Thyroid gland (tissue), 4 donors: ENCODE measurements at regions not wholly inside any gene's neighbourhood (a gene's known extent, or its start where the extent isn't known, plus 50 kb on each side); places are given as distances from the start of the nearest gene placed in this dataset.

Experiments used
- CTCF ChIP-seq, 6 experiments: fragments of 200-600 bp in 3 of 6; fragments of 450-650 bp in 3 of 6; sonication (generic) in 3 of 6; IDR thresholded peaks; one replicate each; pipeline ENCODE4 v1.5.1; 2016 to 2019; ENCODE audit warnings: antibody characterized with exemption in 6 of 6, mild to moderate bottlenecking in 2 of 6, inconsistent platforms in 1 of 6, moderate library complexity in 1 of 6
- POLR2A ChIP-seq, 2 donors: fragments of 450-650 bp; IDR thresholded peaks; one replicate each; pipeline ENCODE4 v1.6.1; 2017; ENCODE audit warnings: antibody characterized with exemption in 2 of 2, mild to moderate bottlenecking in 2 of 2, moderate library complexity in 1 of 2

- TF ChIP-seq CTCF (IDR thresholded peaks at IDR 0.05): no peak
- no peak for TF ChIP-seq POLR2A (IDR thresholded peaks at IDR 0.05)
Observed at GRCh38 chr20:29325304-29325640, 1932.2 kb upstream of the DEFB115 start.
